Tibial artery (tissue), 4 donors: ENCODE measurements at regions not wholly inside any gene's neighbourhood (a gene's known extent, or its start where the extent isn't known, plus 50 kb on each side); places are given as distances from the start of the nearest gene placed in this dataset.

Source experiments
- DNase-seq, 2 donors: peaks; one replicate each; pipeline ENCODE4 v3.0.0-alpha.2; 2019
- H3K27ac ChIP-seq, 2 donors: fragments of 200-600 bp; sonication (generic) in 1 of 2; 1 replicate in 1 of 2; 2 replicates in 1 of 2; pipeline ENCODE4 v1.5.1; 2018 to 2019; ENCODE audit warnings: mild to moderate bottlenecking in 1 of 2
- H3K27me3 ChIP-seq, 2 donors: fragments of 200-600 bp; sonication (generic) in 1 of 2; one replicate each; pipeline versions ENCODE4 v1.5.1 to v1.6.0; 2016 to 2019
- H3K36me3 ChIP-seq, 3 donors: fragments of 200-600 bp; sonication (generic) in 2 of 3; one replicate each; pipeline ENCODE4 v1.5.1; 2016 to 2019; ENCODE audit warnings: mild to moderate bottlenecking in 2 of 3
- H3K4me1 ChIP-seq, 4 donors: fragments of 200-600 bp; sonication (generic) in 2 of 4; 1 replicate in 3 of 4; 2 replicates in 1 of 4; pipeline ENCODE4 v1.5.1; 2016 to 2019
- H3K4me3 ChIP-seq, 2 donors: fragments of 200-600 bp; sonication (generic) in 1 of 2; 1 replicate in 1 of 2; 2 replicates in 1 of 2; pipeline ENCODE4 v1.5.1; 2018 to 2019; ENCODE audit warnings: mild to moderate bottlenecking in 2 of 2
- H3K9me3 ChIP-seq, 3 donors: fragments of 200-600 bp; sonication (generic) in 1 of 3; one replicate each; pipeline ENCODE4 v1.5.1; 2016 to 2019
- intact Hi-C: fragments of 100-400 bp; cut with DNase I; formaldehyde crosslinking; loops from one replicate; pipeline ENCODE4 v1.15.0; 2023; ENCODE audit warnings: low total_unique reads
- TF ChIP-seq, protein P1 (sequence below), 2 experiments: fragments of 200-600 bp in 1 of 2; fragments of 450-650 bp in 1 of 2; IDR thresholded peaks; one replicate each; pipeline ENCODE4 v1.5.1; 2017 to 2019; ENCODE audit warnings: antibody characterized with exemption in 2 of 2, mild to moderate bottlenecking in 1 of 2, moderate library complexity in 1 of 2

DNA sequence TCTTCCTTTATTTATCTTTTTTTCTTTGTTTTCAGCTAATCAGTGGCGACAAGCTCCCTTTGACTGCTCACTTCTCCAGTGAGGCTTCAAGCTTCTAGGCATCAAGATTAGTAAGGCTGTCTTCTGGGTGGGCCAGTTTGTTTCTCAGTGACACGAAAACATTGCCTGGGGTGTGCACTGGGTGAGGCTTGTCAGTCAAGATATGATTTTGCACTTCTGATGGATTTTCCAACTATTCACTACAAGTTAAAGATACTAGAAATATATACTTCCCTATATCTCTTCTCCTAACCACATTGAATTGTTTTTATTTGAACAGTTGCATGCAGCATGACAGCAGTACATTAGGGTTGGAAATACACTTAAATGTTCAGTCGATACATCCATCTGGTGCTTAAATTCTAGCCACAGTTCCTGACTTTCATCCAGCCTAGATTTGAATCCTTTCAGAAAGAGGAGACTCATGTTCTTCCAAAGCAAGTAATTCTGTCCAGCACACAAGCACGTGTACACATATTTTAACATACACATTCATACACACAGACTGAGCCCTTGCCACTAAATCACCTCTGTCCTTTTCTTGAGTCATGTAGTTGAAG lies 275.6 kb upstream of the NOVA1 start:
- H3K27me3 ChIP-seq = no peaks in the 10 kb centered on the region
- H3K4me3 ChIP-seq = no peak overlapping the region
- TF ChIP-seq, protein P1, sequence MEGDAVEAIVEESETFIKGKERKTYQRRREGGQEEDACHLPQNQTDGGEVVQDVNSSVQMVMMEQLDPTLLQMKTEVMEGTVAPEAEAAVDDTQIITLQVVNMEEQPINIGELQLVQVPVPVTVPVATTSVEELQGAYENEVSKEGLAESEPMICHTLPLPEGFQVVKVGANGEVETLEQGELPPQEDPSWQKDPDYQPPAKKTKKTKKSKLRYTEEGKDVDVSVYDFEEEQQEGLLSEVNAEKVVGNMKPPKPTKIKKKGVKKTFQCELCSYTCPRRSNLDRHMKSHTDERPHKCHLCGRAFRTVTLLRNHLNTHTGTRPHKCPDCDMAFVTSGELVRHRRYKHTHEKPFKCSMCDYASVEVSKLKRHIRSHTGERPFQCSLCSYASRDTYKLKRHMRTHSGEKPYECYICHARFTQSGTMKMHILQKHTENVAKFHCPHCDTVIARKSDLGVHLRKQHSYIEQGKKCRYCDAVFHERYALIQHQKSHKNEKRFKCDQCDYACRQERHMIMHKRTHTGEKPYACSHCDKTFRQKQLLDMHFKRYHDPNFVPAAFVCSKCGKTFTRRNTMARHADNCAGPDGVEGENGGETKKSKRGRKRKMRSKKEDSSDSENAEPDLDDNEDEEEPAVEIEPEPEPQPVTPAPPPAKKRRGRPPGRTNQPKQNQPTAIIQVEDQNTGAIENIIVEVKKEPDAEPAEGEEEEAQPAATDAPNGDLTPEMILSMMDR (IDR thresholded peaks at IDR 0.05) = no peak
- H3K27ac ChIP-seq = no peak overlapping the region
- no peaks in the 10 kb centered on the region for H3K9me3 ChIP-seq
- intact Hi-C loops = no loop called here
- no peaks in the 10 kb centered on the region for H3K4me1 ChIP-seq
- no peak for DNase-seq
- H3K36me3 ChIP-seq = no peaks in the 10 kb centered on the region

GRCh38 chr14:26887847-26888246 lies 290.0 kb upstream of the NOVA1 start:
- Histone ChIP-seq H3K4me1 (no peaks in the 10 kb centered on the region), H3K9me3 (peaks cover 0 to 3% (median 0%) of the 10 kb centered on the region in 3 donors), H3K4me3 (no peak overlapping the region), H3K27me3 (no peaks in the 10 kb centered on the region), H3K36me3 (no peaks in the 10 kb centered on the region), H3K27ac (no peak overlapping the region)
- intact Hi-C loops = no loop called here
- DNase-seq = peak; percentile 30 to 64
- TF ChIP-seq, protein P1 (IDR thresholded peaks at IDR 0.05) = no peak

GRCh38 chr14:26888592-26888991 lies 290.8 kb upstream of the NOVA1 start:
- H3K9me3 ChIP-seq = no peaks in the 10 kb centered on the region
- TF ChIP-seq, protein P1 (IDR thresholded peaks at IDR 0.05) = no peak
- no peak overlapping the region for H3K27ac ChIP-seq
- no peaks in the 10 kb centered on the region for H3K4me1 ChIP-seq
- no peaks in the 10 kb centered on the region for H3K36me3 ChIP-seq
- H3K4me3 ChIP-seq = no peak overlapping the region
- H3K27me3 ChIP-seq = no peaks in the 10 kb centered on the region
- intact Hi-C loops = no loop called here
- no peak for DNase-seq

- DNase-seq = peak in 1 of 2 donors; percentile 71
- H3K4me3 ChIP-seq = no peak overlapping the region
- intact Hi-C loops = no loop called here
- H3K27me3 ChIP-seq = no peaks in the 10 kb centered on the region
- TF ChIP-seq, protein P1 (IDR thresholded peaks at IDR 0.05) = no peak
- no peaks in the 10 kb centered on the region for H3K36me3 ChIP-seq
- H3K27ac ChIP-seq = no peak overlapping the region
- no peaks in the 10 kb centered on the region for H3K4me1 ChIP-seq
- no peaks in the 10 kb centered on the region for H3K9me3 ChIP-seq
These were observed 298.6 kb upstream of the NOVA1 start for GRCh38 chr14:26896447-26896846.

GRCh38 chr14:26897196-26897595 lies 299.4 kb upstream of the NOVA1 start:
- H3K9me3 ChIP-seq = no peaks in the 10 kb centered on the region
- no peaks in the 10 kb centered on the region for H3K4me1 ChIP-seq
- no peaks in the 10 kb centered on the region for H3K36me3 ChIP-seq
- H3K27me3 ChIP-seq = no peaks in the 10 kb centered on the region
- H3K27ac ChIP-seq = no peak overlapping the region
- TF ChIP-seq, protein P1 (IDR thresholded peaks at IDR 0.05) = no peak
- H3K4me3 ChIP-seq = no peak overlapping the region
- intact Hi-C loops = no loop called here
- DNase-seq = no peak

- intact Hi-C loops = no loop called here
- H3K27ac ChIP-seq = no peak overlapping the region
- no peaks in the 10 kb centered on the region for H3K9me3 ChIP-seq
- H3K4me1 ChIP-seq = no peaks in the 10 kb centered on the region
- no peak overlapping the region for H3K4me3 ChIP-seq
- no peaks in the 10 kb centered on the region for H3K36me3 ChIP-seq
- TF ChIP-seq, protein P1 (IDR thresholded peaks at IDR 0.05) = no peak
- no peaks in the 10 kb centered on the region for H3K27me3 ChIP-seq
- DNase-seq = no peak
These were observed 307.4 kb upstream of the NOVA1 start for GRCh38 chr14:26905229-26905628.
